GM23338 (cell line): ENCODE measurements at regions not wholly inside any gene's neighbourhood (a gene's known extent, or its start where the extent isn't known, plus 50 kb on each side); places are given as distances from the start of the nearest gene placed in this dataset.

Experiments
- CTCF ChIP-seq, 2 experiments: fragments of 200-600 bp in 1 of 2; sonication (generic) in 1 of 2; conservative IDR thresholded peaks; 2 replicates each; pipeline versions ENCODE4 v1.5.1 to v1.6.1; 2016 to 2017; ENCODE audit warnings: antibody characterized with exemption in 2 of 2, low read depth in 2 of 2, mild to moderate bottlenecking in 2 of 2, moderate library complexity in 1 of 2
- REST ChIP-seq: IDR thresholded peaks from one replicate; pipeline ENCODE4 v1.6.1; 2018; ENCODE audit warnings: antibody characterized with exemption; ENCODE audit not compliant: unreplicated experiment

GRCh38 chr18:76708722-76709353, 113.5 kb upstream of the ZNF236 start:
- no peak for TF ChIP-seq CTCF (conservative IDR thresholded peaks at IDR 0.05; ENCODE audit: low read depth in 2 of 2)
- no peak for TF ChIP-seq REST
